Retinal pigment epithelial cell (primary cell): ENCODE measurements at regions not wholly inside any gene's neighbourhood (a gene's known extent, or its start where the extent isn't known, plus 50 kb on each side); places are given as distances from the start of the nearest gene placed in this dataset.
"Not testable (repeated sequence)": the region's sequence is repeated elsewhere in the genome, so short reads cannot be mapped to it uniquely, and the experiment has no call there.

Experiments used
- DNase-seq: peaks from one replicate; pipeline ENCODE4 v3.0.0-alpha.2; 2010; ENCODE audit warnings: low read depth
- H3K4me3 ChIP-seq: 2 replicates; pipeline ENCODE4 v1.5.1; 2011; ENCODE audit warnings: mild to moderate bottlenecking, low read length, control low read depth, moderate library complexity
- CTCF ChIP-seq: conservative IDR thresholded peaks from 2 replicates; pipeline ENCODE4 v1.5.1; 2011; ENCODE audit warnings: low read depth, low read length, control low read depth, inconsistent platforms

- no peak for DNase-seq
- TF ChIP-seq CTCF: no peak
- H3K4me3 ChIP-seq: no peak overlapping the region
Observed at GRCh38 chr1:178039891-178040290, 54.0 kb upstream of the RASAL2 start.

- H3K4me3 ChIP-seq: not testable (repeated sequence)
Observed at GRCh38 chr1:178043940-178044339, 50.0 kb upstream of the RASAL2 start.

More at GRCh38 chr1:178043940-178044339, 50.0 kb upstream of the RASAL2 start:
- DNase-seq: not testable (repeated sequence)
